ENCODE measurements at regions not wholly inside any gene's neighbourhood (a gene's known extent, or its start where the extent isn't known, plus 50 kb on each side); places are given as distances from the start of the nearest gene placed in this dataset.

DNA sequence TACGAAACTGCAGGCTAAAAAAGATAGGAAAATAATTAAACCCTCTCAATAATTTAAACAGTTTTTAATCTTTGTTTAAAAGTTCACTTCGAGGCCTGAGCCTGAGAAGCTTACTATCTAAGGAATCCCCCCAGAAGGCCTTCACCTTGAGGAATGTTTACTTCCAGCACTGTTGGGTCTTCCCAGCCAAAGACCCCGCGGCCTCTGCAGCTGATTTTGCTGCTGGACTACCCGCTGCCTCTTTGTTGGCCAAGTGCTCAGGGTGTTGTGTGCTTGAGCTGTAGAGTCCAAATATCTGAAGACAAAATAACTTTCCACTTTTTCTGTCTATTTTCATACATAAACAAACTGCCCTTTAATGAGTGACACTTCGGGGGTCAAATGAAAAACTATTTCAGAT, 292.7 kb downstream of the GLRX3 start:
- ChIA-PET CTCF (no interaction called here), POLR2A (ENCODE audit: unreplicated experiment) (no interaction called here)
- Histone ChIP-seq H3K36me3 (ENCODE audit: control insufficient read depth, insufficient read depth, low read length) (no peaks in the 10 kb centered on the region), H2BK5ac (ENCODE audit: low read depth, low read length, poor library complexity, severe bottlenecking) (no peak overlapping the region), H2BK120ac (ENCODE audit: low read depth, low read length) (no peak overlapping the region), H3K79me1 (ENCODE audit: low read depth in 1 of 2, low read length in 2 of 2) (no peaks in the 10 kb centered on the region), H3K18ac (ENCODE audit: low read depth, low read length) (no peak overlapping the region), H3K14ac (replicated peaks; ENCODE audit: low read depth, low read length) (no peak overlapping the region), H3K4ac (ENCODE audit: low read depth, low read length) (no peak overlapping the region), H4K20me1 (ENCODE audit: insufficient read depth, low read length) (no peaks in the 10 kb centered on the region), H3K4me2 (ENCODE audit: low read depth, low read length) (no peak overlapping the region), H3K9me3 (ENCODE audit: control insufficient read depth, insufficient read depth, low read length) (peaks cover 54% of the 10 kb centered on the region), H3K23ac (ENCODE audit: low read depth, low read length) (no peak overlapping the region), H2AK5ac (ENCODE audit: low read depth, low read length) (no peak overlapping the region), H4K91ac (ENCODE audit: insufficient read depth, low read depth, low read length) (no peak overlapping the region), H3K4me1 (ENCODE audit: control insufficient read depth, insufficient read depth, low read length) (no peaks in the 10 kb centered on the region), H2BK15ac (ENCODE audit: low read depth, low read length) (no peak overlapping the region), H3K27me3 (ENCODE audit: control insufficient read depth, insufficient read depth, low read length) (no peaks in the 10 kb centered on the region), H3K4me3 (ENCODE audit: insufficient read depth, low read depth, low read length) (no peak overlapping the region), H3K9me1 (ENCODE audit: insufficient read depth, low read length) (no peaks in the 10 kb centered on the region), H2AFZ (replicated peaks; ENCODE audit: low read length, poor library complexity) (no peak overlapping the region), H3K56ac (ENCODE audit: extremely low read depth, insufficient read depth, low read length) (no peak overlapping the region), H3K9ac (ENCODE audit: low read depth, low read length) (no peak overlapping the region), H2AK9ac (replicated peaks; ENCODE audit: low read depth, low read length, poor library complexity) (no peak overlapping the region), H4K8ac (ENCODE audit: low read depth in 2 of 2, low read length in 2 of 2) (no peak overlapping the region), H2BK20ac (ENCODE audit: low read depth, low read length) (no peak overlapping the region), H3K27ac (ENCODE audit: insufficient read depth, low read length) (no peak overlapping the region), H4K5ac (ENCODE audit: low read depth, low read length) (no peak overlapping the region)
- no CpG with 5 or more reads among the region's 6 CpGs for WGBS, 2 experiments (ENCODE audit: extremely low coverage in 2 of 2, insufficient read length in 1 of 2)
- ATAC-seq (ENCODE audit: low read depth) (no peak), DNase-seq (no peak)
- no TSS peak for BruUV-seq (replicated peaks)
- dilution Hi-C loops (cut with HindIII; ENCODE audit: low sequenced_read_pairs, unreplicated experiment), result no loop called here
- in situ Hi-C loops (cut with MboI; ENCODE audit: low sequenced_read_pairs), result no loop called here
- TF ChIP-seq RCOR1 (IDR thresholded peaks at IDR 0.05; ENCODE audit: insufficient replicate concordance, low read length), result no peak
- TF ChIP-seq, protein P1, sequence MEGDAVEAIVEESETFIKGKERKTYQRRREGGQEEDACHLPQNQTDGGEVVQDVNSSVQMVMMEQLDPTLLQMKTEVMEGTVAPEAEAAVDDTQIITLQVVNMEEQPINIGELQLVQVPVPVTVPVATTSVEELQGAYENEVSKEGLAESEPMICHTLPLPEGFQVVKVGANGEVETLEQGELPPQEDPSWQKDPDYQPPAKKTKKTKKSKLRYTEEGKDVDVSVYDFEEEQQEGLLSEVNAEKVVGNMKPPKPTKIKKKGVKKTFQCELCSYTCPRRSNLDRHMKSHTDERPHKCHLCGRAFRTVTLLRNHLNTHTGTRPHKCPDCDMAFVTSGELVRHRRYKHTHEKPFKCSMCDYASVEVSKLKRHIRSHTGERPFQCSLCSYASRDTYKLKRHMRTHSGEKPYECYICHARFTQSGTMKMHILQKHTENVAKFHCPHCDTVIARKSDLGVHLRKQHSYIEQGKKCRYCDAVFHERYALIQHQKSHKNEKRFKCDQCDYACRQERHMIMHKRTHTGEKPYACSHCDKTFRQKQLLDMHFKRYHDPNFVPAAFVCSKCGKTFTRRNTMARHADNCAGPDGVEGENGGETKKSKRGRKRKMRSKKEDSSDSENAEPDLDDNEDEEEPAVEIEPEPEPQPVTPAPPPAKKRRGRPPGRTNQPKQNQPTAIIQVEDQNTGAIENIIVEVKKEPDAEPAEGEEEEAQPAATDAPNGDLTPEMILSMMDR (conservative IDR thresholded peaks at IDR 0.05; ENCODE audit: low read depth, low read length), result no peak
- no peak for TF ChIP-seq MAZ (IDR thresholded peaks at IDR 0.05; ENCODE audit: borderline replicate concordance, low read depth, low read length)
- TF ChIP-seq SMC3 (IDR thresholded peaks at IDR 0.05; ENCODE audit: low read depth, low read length), result no peak
- TF ChIP-seq FOS (IDR thresholded peaks at IDR 0.05; ENCODE audit: low read depth, low read length), result no peak
- TF ChIP-seq MAFK (IDR thresholded peaks at IDR 0.05; ENCODE audit: low read depth, low read length), result no peak
- no peak for TF ChIP-seq NFE2L2 (IDR thresholded peaks at IDR 0.05; ENCODE audit: low read depth, low read length)
- no peak for TF ChIP-seq RAD21 (IDR thresholded peaks at IDR 0.05; ENCODE audit: low read length)
- TF ChIP-seq BHLHE40 (IDR thresholded peaks at IDR 0.05; ENCODE audit: low read depth, low read length), result no peak
- TF ChIP-seq, protein P2, sequence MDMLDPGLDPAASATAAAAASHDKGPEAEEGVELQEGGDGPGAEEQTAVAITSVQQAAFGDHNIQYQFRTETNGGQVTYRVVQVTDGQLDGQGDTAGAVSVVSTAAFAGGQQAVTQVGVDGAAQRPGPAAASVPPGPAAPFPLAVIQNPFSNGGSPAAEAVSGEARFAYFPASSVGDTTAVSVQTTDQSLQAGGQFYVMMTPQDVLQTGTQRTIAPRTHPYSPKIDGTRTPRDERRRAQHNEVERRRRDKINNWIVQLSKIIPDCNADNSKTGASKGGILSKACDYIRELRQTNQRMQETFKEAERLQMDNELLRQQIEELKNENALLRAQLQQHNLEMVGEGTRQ (IDR thresholded peaks at IDR 0.05; ENCODE audit: low read depth, low read length), result no peak
- TF ChIP-seq MXI1 (IDR thresholded peaks at IDR 0.05; ENCODE audit: borderline replicate concordance, low read depth, low read length), result no peak
- intact Hi-C loops (cut with micrococcal nuclease), result no loop called here
